CD4-positive, alpha-beta T cell (primary cell): ENCODE measurements at regions not wholly inside any gene's neighbourhood (a gene's known extent, or its start where the extent isn't known, plus 50 kb on each side); places are given as distances from the start of the nearest gene placed in this dataset.

Source experiments
- ATAC-seq: fragments of 200-7000 bp; cut with Tn5 transposase; one replicate; pipeline ENCODE4 v1.10.0; 2022; ENCODE audit warnings: mild to moderate bottlenecking; ENCODE audit not compliant: poor library complexity
- CTCF ChIA-PET: fragments of 350-600 bp; sonication (Branson Sonifier 250); formaldehyde crosslinking; loops from one replicate; lab custom pipeline; 2021; ENCODE audit warnings: antibody characterized with exemption, inconsistent platforms; lab: Charles Lee
- POLR2A ChIA-PET: fragments of 350-600 bp; sonication (Branson Sonifier 250); formaldehyde crosslinking; loops from one replicate; lab custom pipeline; 2021; ENCODE audit warnings: antibody characterized with exemption, inconsistent platforms; lab: Charles Lee
- DNase-seq, 14 experiments: peaks; one replicate each; pipeline ENCODE4 v3.0.0-alpha.2; 2013 to 2020; ENCODE audit warnings: mixed read lengths in 2 of 14
- H3K27ac ChIP-seq, 2 donors: one replicate each; pipeline versions ENCODE4 v1.5.1 to v1.7.0; 2013; ENCODE audit warnings: low read length in 2 of 2, low read depth in 1 of 2, mild to moderate bottlenecking in 1 of 2
- H3K27me3 ChIP-seq, 2 experiments: 1 replicate in 1 of 2; 2 replicates in 1 of 2; pipeline versions ENCODE4 v1.6.1 to v1.7.0; 2013; ENCODE audit warnings: low read length in 2 of 2, control low read depth in 1 of 2, mild to moderate bottlenecking in 1 of 2, moderate library complexity in 1 of 2; ENCODE audit not compliant: insufficient read depth in 2 of 2, control insufficient read depth in 1 of 2
- H3K36me3 ChIP-seq: one replicate; pipeline ENCODE4 v1.6.1; 2013; ENCODE audit warnings: low read length, control low read depth; ENCODE audit not compliant: insufficient read depth
- H3K4me1 ChIP-seq: one replicate; pipeline ENCODE4 v1.6.1; 2013; ENCODE audit warnings: low read length, control low read depth; ENCODE audit not compliant: insufficient read depth
- H3K4me3 ChIP-seq: one replicate; pipeline ENCODE4 v1.5.1; 2013; ENCODE audit warnings: mild to moderate bottlenecking, low read length, moderate library complexity
- H3K9me3 ChIP-seq, 2 experiments: 1 replicate in 1 of 2; 2 replicates in 1 of 2; pipeline versions ENCODE4 v1.6.1 to v1.7.0; 2013; ENCODE audit warnings: low read length in 2 of 2, mild to moderate bottlenecking in 2 of 2, control low read depth in 1 of 2, moderate library complexity in 1 of 2; ENCODE audit not compliant: control insufficient read depth in 1 of 2, insufficient read depth in 1 of 2
- H3K27ac Mint-ChIP-seq: one replicate; pipeline ENCODE4 v1.8.0; 2020; ENCODE audit warnings: mixed read lengths
- H3K27me3 Mint-ChIP-seq: one replicate; pipeline ENCODE4 v1.8.0; 2021; ENCODE audit warnings: mixed read lengths
- H3K36me3 Mint-ChIP-seq: one replicate; pipeline ENCODE4 v1.8.0; 2021; ENCODE audit warnings: low read depth, mixed read lengths
- H3K4me1 Mint-ChIP-seq: one replicate; pipeline ENCODE4 v1.8.0; 2021; ENCODE audit warnings: low read depth, mixed read lengths
- H3K4me3 Mint-ChIP-seq: one replicate; pipeline ENCODE4 v1.8.0; 2020; ENCODE audit warnings: mild to moderate bottlenecking, mixed read lengths
- H3K9me3 Mint-ChIP-seq: one replicate; pipeline ENCODE4 v1.8.0; 2020; ENCODE audit warnings: mixed read lengths
- intact Hi-C, 2 experiments: fragments of 100-400 bp; cut with DNase I in 1 of 2; cut with micrococcal nuclease in 1 of 2; formaldehyde crosslinking; loops; one replicate each; pipeline versions ENCODE4 v1.15.1 to v1.9.0; 2023 to 2025; cut with DNase I, micrococcal nuclease
- TF ChIP-seq, protein P1 (sequence below): fragments of 200-600 bp; IDR thresholded peaks from one replicate; pipeline ENCODE4 v1.8.0; 2022; ENCODE audit warnings: antibody characterized with exemption, mild to moderate bottlenecking

DNA sequence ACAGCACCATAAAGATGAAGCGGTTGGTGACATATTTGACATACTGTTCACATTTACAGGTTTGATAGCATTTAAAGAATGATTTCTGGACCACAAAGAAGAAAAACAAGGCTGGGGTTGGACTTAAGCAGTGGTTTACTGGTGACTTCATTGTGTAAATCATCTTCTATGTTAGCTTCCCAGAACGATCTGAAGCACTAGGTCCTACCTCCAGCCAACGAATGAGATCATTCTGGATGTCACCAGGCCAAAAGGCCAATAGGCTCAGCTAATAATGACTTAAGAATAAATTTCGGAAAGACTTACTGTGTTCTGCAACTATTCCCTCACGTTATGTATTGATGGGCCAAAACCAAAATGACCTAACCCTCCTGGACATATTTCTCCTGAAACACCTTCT is 675.3 kb upstream of the CCNG1 start:
- H3K4me3 Mint-ChIP-seq, result no peak overlapping the region
- ChIA-PET POLR2A (no interaction called here), CTCF (no interaction called here)
- Histone ChIP-seq H3K27me3 (no peaks in the 10 kb centered on the region), H3K36me3 (no peaks in the 10 kb centered on the region), H3K4me3 (no peak overlapping the region), H3K4me1 (no peaks in the 10 kb centered on the region), H3K27ac (no peak overlapping the region), H3K9me3 (peaks cover 0 to 13% of the 10 kb centered on the region in 2 experiments)
- H3K27me3 Mint-ChIP-seq, result no peaks in the 10 kb centered on the region
- DNase-seq (no peak), ATAC-seq (no peak)
- TF ChIP-seq, protein P1, sequence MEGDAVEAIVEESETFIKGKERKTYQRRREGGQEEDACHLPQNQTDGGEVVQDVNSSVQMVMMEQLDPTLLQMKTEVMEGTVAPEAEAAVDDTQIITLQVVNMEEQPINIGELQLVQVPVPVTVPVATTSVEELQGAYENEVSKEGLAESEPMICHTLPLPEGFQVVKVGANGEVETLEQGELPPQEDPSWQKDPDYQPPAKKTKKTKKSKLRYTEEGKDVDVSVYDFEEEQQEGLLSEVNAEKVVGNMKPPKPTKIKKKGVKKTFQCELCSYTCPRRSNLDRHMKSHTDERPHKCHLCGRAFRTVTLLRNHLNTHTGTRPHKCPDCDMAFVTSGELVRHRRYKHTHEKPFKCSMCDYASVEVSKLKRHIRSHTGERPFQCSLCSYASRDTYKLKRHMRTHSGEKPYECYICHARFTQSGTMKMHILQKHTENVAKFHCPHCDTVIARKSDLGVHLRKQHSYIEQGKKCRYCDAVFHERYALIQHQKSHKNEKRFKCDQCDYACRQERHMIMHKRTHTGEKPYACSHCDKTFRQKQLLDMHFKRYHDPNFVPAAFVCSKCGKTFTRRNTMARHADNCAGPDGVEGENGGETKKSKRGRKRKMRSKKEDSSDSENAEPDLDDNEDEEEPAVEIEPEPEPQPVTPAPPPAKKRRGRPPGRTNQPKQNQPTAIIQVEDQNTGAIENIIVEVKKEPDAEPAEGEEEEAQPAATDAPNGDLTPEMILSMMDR, result no peak
- H3K4me1 Mint-ChIP-seq, result no peaks in the 10 kb centered on the region
- H3K27ac Mint-ChIP-seq, result no peak overlapping the region
- peaks cover 10% of the 10 kb centered on the region for H3K9me3 Mint-ChIP-seq
- no peaks in the 10 kb centered on the region for H3K36me3 Mint-ChIP-seq
- intact Hi-C loops, result no loop called here

DNA sequence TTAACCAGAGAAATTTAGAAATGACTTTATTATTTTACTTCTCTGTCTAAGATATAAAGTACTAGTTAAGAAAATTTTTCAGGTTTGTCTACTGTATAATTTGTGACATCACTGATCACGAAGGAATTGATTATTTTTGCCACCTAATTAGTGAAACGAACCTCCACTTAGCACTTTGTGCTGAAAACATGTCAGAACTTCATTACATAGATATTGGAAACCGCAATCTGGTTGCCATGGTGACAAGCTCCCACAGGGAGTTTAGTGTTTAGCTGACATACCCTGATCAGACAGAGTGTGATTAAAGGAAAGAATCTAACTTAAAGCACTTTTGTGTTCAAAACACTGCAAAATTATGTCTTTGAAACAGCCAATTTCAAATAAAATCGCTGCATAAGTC is 668.4 kb upstream of the CCNG1 start:
- Histone ChIP-seq H3K27ac (no peak overlapping the region), H3K4me1 (no peaks in the 10 kb centered on the region), H3K36me3 (no peaks in the 10 kb centered on the region), H3K4me3 (no peak overlapping the region), H3K9me3 (peaks cover 0 to 13% of the 10 kb centered on the region in 2 experiments), H3K27me3 (no peaks in the 10 kb centered on the region)
- H3K27ac Mint-ChIP-seq, result no peak overlapping the region
- no peaks in the 10 kb centered on the region for H3K36me3 Mint-ChIP-seq
- DNase-seq (no peak), ATAC-seq (no peak)
- intact Hi-C loops, result no loop called here
- H3K4me3 Mint-ChIP-seq, result no peak overlapping the region
- H3K9me3 Mint-ChIP-seq, result peaks cover 13% of the 10 kb centered on the region
- H3K4me1 Mint-ChIP-seq, result no peaks in the 10 kb centered on the region
- CTCF ChIA-PET, result no interaction called here
- no peaks in the 10 kb centered on the region for H3K27me3 Mint-ChIP-seq
- POLR2A ChIA-PET, result no interaction called here
- TF ChIP-seq, protein P1, result no peak

DNA sequence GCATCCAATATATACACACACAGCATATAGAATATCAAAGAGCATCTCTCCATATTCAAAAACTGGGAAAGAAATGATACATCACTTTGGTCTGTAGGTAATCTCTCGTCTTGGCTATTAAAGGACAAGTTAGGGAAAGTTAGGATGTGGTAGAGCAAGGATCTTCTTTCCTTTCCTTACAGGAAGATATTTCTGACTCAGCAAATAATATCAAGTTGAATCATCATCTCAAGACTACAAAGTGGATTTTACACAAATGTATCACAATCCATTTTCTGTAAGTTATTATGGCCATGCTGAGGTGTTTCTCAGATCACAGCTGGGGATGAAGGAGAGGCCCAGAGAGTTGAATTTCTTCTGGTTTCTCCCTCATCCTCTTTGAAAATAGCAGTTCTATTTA is 651.7 kb upstream of the CCNG1 start:
- CTCF ChIA-PET, result no interaction called here
- H3K9me3 Mint-ChIP-seq, result peaks cover 5% of the 10 kb centered on the region
- H3K4me3 Mint-ChIP-seq, result no peak overlapping the region
- DNase-seq (no peak), ATAC-seq (no peak)
- intact Hi-C loops, result no loop called here
- H3K4me1 ChIP-seq, result no peaks in the 10 kb centered on the region
- no peaks in the 10 kb centered on the region for H3K36me3 Mint-ChIP-seq
- H3K27me3 Mint-ChIP-seq, result no peaks in the 10 kb centered on the region
- H3K4me3 ChIP-seq, result no peak overlapping the region
- POLR2A ChIA-PET, result no interaction called here
- no peaks in the 10 kb centered on the region for H3K9me3 ChIP-seq
- H3K36me3 ChIP-seq, result no peaks in the 10 kb centered on the region
- no peaks in the 10 kb centered on the region for H3K27me3 ChIP-seq
- H3K27ac ChIP-seq, result no peak overlapping the region
- no peaks in the 10 kb centered on the region for H3K4me1 Mint-ChIP-seq
- TF ChIP-seq, protein P1, result no peak
- no peak overlapping the region for H3K27ac Mint-ChIP-seq
